ENCODE measurements at regions not wholly inside any gene's neighbourhood (a gene's known extent, or its start where the extent isn't known, plus 50 kb on each side); places are given as distances from the start of the nearest gene placed in this dataset.
"Not testable (repeated sequence)": the region's sequence is repeated elsewhere in the genome, so short reads cannot be mapped to it uniquely, and the experiment has no call there.

- no peak for DNase-seq
These were observed 116.9 kb downstream of the PFDN4 start for GRCh38 chr20:54324652-54325285.

GRCh38 chr20:54335299-54335698 lies 127.4 kb downstream of the PFDN4 start:
- no peak for DNase-seq

GRCh38 chr20:54337144-54337543 lies 129.3 kb downstream of the PFDN4 start:
- DNase-seq, result no peak

- no peak for DNase-seq
These were observed 131.2 kb downstream of the PFDN4 start for GRCh38 chr20:54339093-54339492.

- no peak for DNase-seq
These were observed 132.3 kb downstream of the PFDN4 start for GRCh38 chr20:54340206-54340605.

- DNase-seq, result no peak
These were observed 132.8 kb downstream of the PFDN4 start for GRCh38 chr20:54340667-54341081.

- no peak for DNase-seq
These were observed 133.0 kb upstream of the DOK5 start for GRCh38 chr20:54342258-54342920.

- no peak for DNase-seq
These were observed 132.3 kb upstream of the DOK5 start for GRCh38 chr20:54343099-54343498.

- no peak for DNase-seq
These were observed 131.8 kb upstream of the DOK5 start for GRCh38 chr20:54343634-54344033.

- DNase-seq, result no peak
These were observed 130.6 kb upstream of the DOK5 start for GRCh38 chr20:54344832-54345231.

GRCh38 chr20:54345301-54345724 lies 130.1 kb upstream of the DOK5 start:
- DNase-seq, result no peak

GRCh38 chr20:54345821-54346220 lies 129.6 kb upstream of the DOK5 start:
- no peak for DNase-seq

- DNase-seq, result no peak
These were observed 129.1 kb upstream of the DOK5 start for GRCh38 chr20:54346276-54346675.

- DNase-seq, result no peak
These were observed 128.1 kb upstream of the DOK5 start for GRCh38 chr20:54347166-54347833.

- no peak for DNase-seq
These were observed 125.0 kb upstream of the DOK5 start for GRCh38 chr20:54350415-54350814.

- no peak for DNase-seq
These were observed 123.8 kb upstream of the DOK5 start for GRCh38 chr20:54351371-54352136.

GRCh38 chr20:54352541-54352940 lies 122.9 kb upstream of the DOK5 start:
- not testable (repeated sequence) for DNase-seq

- no peak for DNase-seq
These were observed 122.1 kb upstream of the DOK5 start for GRCh38 chr20:54353292-54353691.

- DNase-seq, result no peak
These were observed 119.6 kb upstream of the DOK5 start for GRCh38 chr20:54355631-54356280.

GRCh38 chr20:54356801-54357200 lies 118.6 kb upstream of the DOK5 start:
- DNase-seq, result no peak

GRCh38 chr20:54361475-54361874 lies 113.9 kb upstream of the DOK5 start:
- DNase-seq, result no peak

- no peak for DNase-seq
These were observed 113.1 kb upstream of the DOK5 start for GRCh38 chr20:54362283-54362682.

- no peak for DNase-seq
These were observed 111.0 kb upstream of the DOK5 start for GRCh38 chr20:54364365-54364764.

All from NCI-H1417 (cell line).